ENCODE measurements at regions not wholly inside any gene's neighbourhood (a gene's known extent, or its start where the extent isn't known, plus 50 kb on each side); places are given as distances from the start of the nearest gene placed in this dataset. TPM values are rescaled to one million over a fixed set of nuclear protein-coding genes. Genes with fewer than 3 reads are reported as not detected.
A peak's percentile ranks its signal among the peaks of the same experiment; 100 is the strongest.

DNA sequence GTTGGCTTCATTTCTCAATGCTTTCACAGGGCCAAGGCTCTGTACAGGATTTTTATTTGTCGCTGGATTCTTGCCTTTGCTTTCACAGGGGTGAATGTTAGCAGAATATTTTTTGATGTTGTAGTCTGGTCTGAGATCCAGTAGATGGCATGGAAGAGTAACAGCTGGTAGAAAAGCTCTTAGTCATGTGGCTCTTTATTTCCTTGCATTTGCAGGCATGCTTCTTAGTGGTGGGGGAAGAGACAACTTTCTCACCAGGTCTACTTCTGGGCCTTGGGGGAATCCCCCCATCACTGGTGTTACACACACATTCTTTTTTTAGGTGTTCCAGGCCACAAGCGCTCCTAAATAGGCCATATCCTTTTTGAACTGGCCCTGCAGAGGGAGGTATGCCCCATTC is 58.2 kb upstream of the DKK2 start (continued):
- peak; percentile 42 for TF ChIP-seq MEF2B (IDR thresholded peaks at IDR 0.05; ENCODE audit: partially characterized antibody, poor library complexity, severe bottlenecking)
- TF ChIP-seq RELA (IDR thresholded peaks at IDR 0.05; ENCODE audit: borderline replicate concordance, partially characterized antibody): no peak
- TF ChIP-seq, protein P1, sequence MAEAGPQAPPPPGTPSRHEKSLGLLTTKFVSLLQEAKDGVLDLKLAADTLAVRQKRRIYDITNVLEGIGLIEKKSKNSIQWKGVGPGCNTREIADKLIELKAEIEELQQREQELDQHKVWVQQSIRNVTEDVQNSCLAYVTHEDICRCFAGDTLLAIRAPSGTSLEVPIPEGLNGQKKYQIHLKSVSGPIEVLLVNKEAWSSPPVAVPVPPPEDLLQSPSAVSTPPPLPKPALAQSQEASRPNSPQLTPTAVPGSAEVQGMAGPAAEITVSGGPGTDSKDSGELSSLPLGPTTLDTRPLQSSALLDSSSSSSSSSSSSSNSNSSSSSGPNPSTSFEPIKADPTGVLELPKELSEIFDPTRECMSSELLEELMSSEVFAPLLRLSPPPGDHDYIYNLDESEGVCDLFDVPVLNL (IDR thresholded peaks at IDR 0.05; ENCODE audit: low read depth, low read length): no peak
- TF ChIP-seq, protein P2, sequence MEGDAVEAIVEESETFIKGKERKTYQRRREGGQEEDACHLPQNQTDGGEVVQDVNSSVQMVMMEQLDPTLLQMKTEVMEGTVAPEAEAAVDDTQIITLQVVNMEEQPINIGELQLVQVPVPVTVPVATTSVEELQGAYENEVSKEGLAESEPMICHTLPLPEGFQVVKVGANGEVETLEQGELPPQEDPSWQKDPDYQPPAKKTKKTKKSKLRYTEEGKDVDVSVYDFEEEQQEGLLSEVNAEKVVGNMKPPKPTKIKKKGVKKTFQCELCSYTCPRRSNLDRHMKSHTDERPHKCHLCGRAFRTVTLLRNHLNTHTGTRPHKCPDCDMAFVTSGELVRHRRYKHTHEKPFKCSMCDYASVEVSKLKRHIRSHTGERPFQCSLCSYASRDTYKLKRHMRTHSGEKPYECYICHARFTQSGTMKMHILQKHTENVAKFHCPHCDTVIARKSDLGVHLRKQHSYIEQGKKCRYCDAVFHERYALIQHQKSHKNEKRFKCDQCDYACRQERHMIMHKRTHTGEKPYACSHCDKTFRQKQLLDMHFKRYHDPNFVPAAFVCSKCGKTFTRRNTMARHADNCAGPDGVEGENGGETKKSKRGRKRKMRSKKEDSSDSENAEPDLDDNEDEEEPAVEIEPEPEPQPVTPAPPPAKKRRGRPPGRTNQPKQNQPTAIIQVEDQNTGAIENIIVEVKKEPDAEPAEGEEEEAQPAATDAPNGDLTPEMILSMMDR (IDR thresholded peaks at IDR 0.05 in 2 of 3, conservative IDR thresholded peaks at IDR 0.05 in 1 of 3; ENCODE audit: control insufficient read depth in 2 of 3, extremely low read depth in 1 of 3, insufficient read depth in 1 of 3, low read depth in 3 of 3, low read length in 3 of 3): peak; percentile 12 to 26 (median 19); a peak in 3 of 6 replicates

Small RNA genes lying in the stretch of these regions (small RNA-seq; reads per million reads assigned to genes)
- not detected for gene RNU6-551P
